CD14-positive monocyte (primary cell): ENCODE measurements at regions not wholly inside any gene's neighbourhood (a gene's known extent, or its start where the extent isn't known, plus 50 kb on each side); places are given as distances from the start of the nearest gene placed in this dataset.
A peak's percentile ranks its signal among the peaks of the same experiment; 100 is the strongest.

ENCODE experiments used
- DNase-seq, 3 donors: peaks; one replicate each; pipeline ENCODE4 v3.0.0-alpha.2; 2011 to 2022
- H2AFZ ChIP-seq: 2 replicates; pipeline ENCODE4 v1.6.0; 2012; ENCODE audit warnings: mild to moderate bottlenecking, low read depth, low read length, inconsistent platforms; ENCODE audit not compliant: insufficient read depth, poor library complexity, severe bottlenecking
- H3K27ac ChIP-seq, 2 donors: 1 replicate in 1 of 2; 2 replicates in 1 of 2; pipeline ENCODE4 v1.5.1; 2012 to 2013; ENCODE audit warnings: low read length in 2 of 2, control low read depth in 1 of 2, inconsistent platforms in 1 of 2, low read depth in 1 of 2, mild to moderate bottlenecking in 1 of 2
- H3K27me3 ChIP-seq, 2 donors: one replicate each; pipeline versions ENCODE4 v1.6.0 to v1.6.1; 2011 to 2013; ENCODE audit warnings: low read length in 2 of 2; ENCODE audit not compliant: control insufficient read depth in 2 of 2, insufficient read depth in 2 of 2
- H3K36me3 ChIP-seq, 2 donors: replicated peaks in 1 of 2; 1 replicate in 1 of 2; 2 replicates in 1 of 2; pipeline versions ENCODE4 v1.5.1 to v1.6.1; 2012 to 2013; ENCODE audit warnings: low read length in 2 of 2, control low read depth in 1 of 2, inconsistent platforms in 1 of 2, mild to moderate bottlenecking in 1 of 2; ENCODE audit not compliant: insufficient read depth in 2 of 2, control insufficient read depth in 1 of 2
- H3K4me1 ChIP-seq, 2 donors: 1 replicate in 1 of 2; 2 replicates in 1 of 2; pipeline versions ENCODE4 v1.5.1 to v1.6.1; 2012 to 2013; ENCODE audit warnings: low read length in 2 of 2, control low read depth in 1 of 2, inconsistent platforms in 1 of 2, mild to moderate bottlenecking in 1 of 2, moderate library complexity in 1 of 2; ENCODE audit not compliant: insufficient read depth in 2 of 2, control insufficient read depth in 1 of 2
- H3K4me2 ChIP-seq: replicated peaks from 2 replicates; pipeline ENCODE3; 2012; ENCODE audit warnings: low read length, moderate library complexity, mild to moderate bottlenecking; ENCODE audit not compliant: poor library complexity, severe bottlenecking; ENCODE audit errors: extremely low read depth
- H3K4me3 ChIP-seq, 3 experiments: fragments of 200-600 bp in 1 of 3; sonication (generic) in 1 of 3; replicated peaks in 1 of 3; 1 replicate in 2 of 3; 2 replicates in 1 of 3; pipeline ENCODE4 v1.5.1; 2011 to 2013; ENCODE audit warnings: low read length in 3 of 3, mild to moderate bottlenecking in 3 of 3, control low read depth in 2 of 3, low read depth in 2 of 3, inconsistent platforms in 1 of 3, moderate library complexity in 1 of 3
- H3K79me2 ChIP-seq: 2 replicates; pipeline ENCODE4 v1.6.0; 2012; ENCODE audit warnings: mild to moderate bottlenecking, control low read depth, inconsistent platforms, low read length, moderate library complexity; ENCODE audit not compliant: insufficient read depth
- H3K9ac ChIP-seq: 2 replicates; pipeline ENCODE4 v1.6.0; 2017; ENCODE audit warnings: low read length, mild to moderate bottlenecking; ENCODE audit not compliant: insufficient read depth, poor library complexity, severe bottlenecking
- H3K9me3 ChIP-seq, 2 donors: replicated peaks in 1 of 2; 1 replicate in 1 of 2; 2 replicates in 1 of 2; pipeline versions ENCODE4 v1.5.1 to v1.6.1; 2012 to 2013; ENCODE audit warnings: low read length in 2 of 2, control low read depth in 1 of 2; ENCODE audit not compliant: control insufficient read depth in 1 of 2, insufficient read depth in 1 of 2
- H4K20me1 ChIP-seq: 2 replicates; pipeline ENCODE4 v1.6.0; 2012; ENCODE audit warnings: mild to moderate bottlenecking, low read length, control low read depth, moderate library complexity; ENCODE audit not compliant: insufficient read depth
- H3K27ac Mint-ChIP-seq, 7 donors: one replicate each; pipeline ENCODE4 v1.8.0; 2020; ENCODE audit warnings: mild to moderate bottlenecking in 7 of 7, mixed read lengths in 7 of 7, moderate library complexity in 6 of 7, inconsistent platforms in 2 of 7
- H3K27me3 Mint-ChIP-seq, 3 donors: one replicate each; pipeline ENCODE4 v1.8.0; 2021 to 2022; ENCODE audit warnings: low read depth in 3 of 3, mild to moderate bottlenecking in 3 of 3, mixed read lengths in 3 of 3, moderate library complexity in 3 of 3, inconsistent platforms in 1 of 3
- H3K36me3 Mint-ChIP-seq, 2 donors: one replicate each; pipeline ENCODE4 v1.8.0; 2020; ENCODE audit warnings: mixed read lengths in 2 of 2, inconsistent platforms in 1 of 2, mild to moderate bottlenecking in 1 of 2
- H3K4me1 Mint-ChIP-seq: one replicate; pipeline ENCODE4 v1.8.0; 2020; ENCODE audit warnings: mild to moderate bottlenecking, mixed read lengths
- H3K4me3 Mint-ChIP-seq, 2 donors: one replicate each; pipeline ENCODE4 v1.8.0; 2020; ENCODE audit warnings: mild to moderate bottlenecking in 2 of 2, mixed read lengths in 2 of 2, moderate library complexity in 1 of 2
- H3K9me3 Mint-ChIP-seq, 7 donors: one replicate each; pipeline ENCODE4 v1.8.0; 2020 to 2022; ENCODE audit warnings: mixed read lengths in 7 of 7, mild to moderate bottlenecking in 6 of 7, moderate library complexity in 6 of 7, inconsistent platforms in 2 of 7
- WGBS: methylation state at CpG from one replicate; pipeline ENCODE4 v1.1.5; 2013; ENCODE audit warnings: missing lambda C conversion rate; ENCODE audit not compliant: insufficient coverage; 5-methylcytosine and 5-hydroxymethylcytosine counted together
- intact Hi-C, 2 donors: fragments of 100-400 bp; cut with micrococcal nuclease; formaldehyde crosslinking; loops; one replicate each; pipeline versions ENCODE4 v1.15.0 to v1.15.1; 2023
- TF ChIP-seq, protein P1 (sequence below): fragments of 200-600 bp; IDR thresholded peaks from one replicate; pipeline ENCODE4 v1.8.0; 2022; ENCODE audit warnings: antibody characterized with exemption, mild to moderate bottlenecking

GRCh38 chr3:882533-882932 lies 210.3 kb upstream of the CNTN6 start:
- WGBS, result 71% methylated on average over 1 of the region's 3 CpGs
- Mint-ChIP-seq H3K9me3 (peaks cover 0 to 7% (median 4%) of the 10 kb centered on the region in 7 donors), H3K27ac (no peak overlapping the region), H3K4me3 (no peak overlapping the region), H3K4me1 (no peaks in the 10 kb centered on the region), H3K36me3 (no peaks in the 10 kb centered on the region), H3K27me3 (no peaks in the 10 kb centered on the region)
- Histone ChIP-seq H4K20me1 (no peaks in the 10 kb centered on the region), H3K4me2 (no peak overlapping the region), H3K4me1 (no peaks in the 10 kb centered on the region), H3K27me3 (no peaks in the 10 kb centered on the region), H3K79me2 (no peaks in the 10 kb centered on the region), H2AFZ (no peak overlapping the region), H3K9ac (no peak overlapping the region), H3K36me3 (no peaks in the 10 kb centered on the region), H3K9me3 (no peaks in the 10 kb centered on the region), H3K4me3 (no peak overlapping the region), H3K27ac (no peak overlapping the region)
- TF ChIP-seq, protein P1, sequence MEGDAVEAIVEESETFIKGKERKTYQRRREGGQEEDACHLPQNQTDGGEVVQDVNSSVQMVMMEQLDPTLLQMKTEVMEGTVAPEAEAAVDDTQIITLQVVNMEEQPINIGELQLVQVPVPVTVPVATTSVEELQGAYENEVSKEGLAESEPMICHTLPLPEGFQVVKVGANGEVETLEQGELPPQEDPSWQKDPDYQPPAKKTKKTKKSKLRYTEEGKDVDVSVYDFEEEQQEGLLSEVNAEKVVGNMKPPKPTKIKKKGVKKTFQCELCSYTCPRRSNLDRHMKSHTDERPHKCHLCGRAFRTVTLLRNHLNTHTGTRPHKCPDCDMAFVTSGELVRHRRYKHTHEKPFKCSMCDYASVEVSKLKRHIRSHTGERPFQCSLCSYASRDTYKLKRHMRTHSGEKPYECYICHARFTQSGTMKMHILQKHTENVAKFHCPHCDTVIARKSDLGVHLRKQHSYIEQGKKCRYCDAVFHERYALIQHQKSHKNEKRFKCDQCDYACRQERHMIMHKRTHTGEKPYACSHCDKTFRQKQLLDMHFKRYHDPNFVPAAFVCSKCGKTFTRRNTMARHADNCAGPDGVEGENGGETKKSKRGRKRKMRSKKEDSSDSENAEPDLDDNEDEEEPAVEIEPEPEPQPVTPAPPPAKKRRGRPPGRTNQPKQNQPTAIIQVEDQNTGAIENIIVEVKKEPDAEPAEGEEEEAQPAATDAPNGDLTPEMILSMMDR, result no peak
- intact Hi-C loops, result no loop called here
- no peak for DNase-seq

- Histone ChIP-seq H3K4me2 (no peak overlapping the region), H2AFZ (no peak overlapping the region), H3K9me3 (peaks cover 0 to 8% of the 10 kb centered on the region in 2 donors), H3K27ac (no peak overlapping the region), H4K20me1 (no peaks in the 10 kb centered on the region), H3K36me3 (no peaks in the 10 kb centered on the region), H3K27me3 (no peaks in the 10 kb centered on the region), H3K4me1 (no peaks in the 10 kb centered on the region), H3K79me2 (no peaks in the 10 kb centered on the region), H3K4me3 (no peak overlapping the region), H3K9ac (no peak overlapping the region)
- no peaks in the 10 kb centered on the region for H3K36me3 Mint-ChIP-seq
- intact Hi-C loops, result no loop called here
- no peaks in the 10 kb centered on the region for H3K27me3 Mint-ChIP-seq
- TF ChIP-seq, protein P1, result peak; percentile 47
- no peak overlapping the region for H3K4me3 Mint-ChIP-seq
- DNase-seq, result no peak
- H3K27ac Mint-ChIP-seq, result no peak overlapping the region
- no peaks in the 10 kb centered on the region for H3K4me1 Mint-ChIP-seq
- H3K9me3 Mint-ChIP-seq, result peaks cover 0 to 14% (median 0%) of the 10 kb centered on the region in 7 donors
- WGBS, result no CpG with 5 or more reads among the region's 2 CpGs
Observed at GRCh38 chr3:901953-902778, 190.7 kb upstream of the CNTN6 start.
